ENCODE measurements at regions not wholly inside any gene's neighbourhood (a gene's known extent, or its start where the extent isn't known, plus 50 kb on each side); places are given as distances from the start of the nearest gene placed in this dataset.
"Not testable (repeated sequence)": the region's sequence is repeated elsewhere in the genome, so short reads cannot be mapped to it uniquely, and the experiment has no call there.

DNA sequence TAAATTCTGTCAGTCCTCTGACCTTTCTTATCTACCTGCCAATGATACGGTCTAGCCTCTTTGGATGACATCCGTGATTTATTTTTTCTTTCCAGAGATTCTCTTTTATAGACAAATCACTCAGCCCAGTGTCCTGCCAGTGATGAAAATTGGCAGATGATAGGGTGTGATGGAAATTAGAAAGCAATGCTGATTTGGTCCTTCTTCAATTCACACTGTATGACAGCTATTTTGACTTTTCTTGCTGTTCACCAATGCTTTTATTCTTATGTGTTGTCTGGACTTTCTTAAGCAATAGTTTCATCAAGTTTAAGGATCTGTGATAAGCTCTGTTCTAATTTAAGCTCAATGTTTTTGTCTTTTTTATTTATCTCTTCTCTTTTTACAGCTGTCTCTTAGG is 63.6 kb upstream of the TPTE start:
- DNase-seq; intact Hi-C loops (cut with DNase I, micrococcal nuclease); ATAC-seq: not testable (repeated sequence)

DNA sequence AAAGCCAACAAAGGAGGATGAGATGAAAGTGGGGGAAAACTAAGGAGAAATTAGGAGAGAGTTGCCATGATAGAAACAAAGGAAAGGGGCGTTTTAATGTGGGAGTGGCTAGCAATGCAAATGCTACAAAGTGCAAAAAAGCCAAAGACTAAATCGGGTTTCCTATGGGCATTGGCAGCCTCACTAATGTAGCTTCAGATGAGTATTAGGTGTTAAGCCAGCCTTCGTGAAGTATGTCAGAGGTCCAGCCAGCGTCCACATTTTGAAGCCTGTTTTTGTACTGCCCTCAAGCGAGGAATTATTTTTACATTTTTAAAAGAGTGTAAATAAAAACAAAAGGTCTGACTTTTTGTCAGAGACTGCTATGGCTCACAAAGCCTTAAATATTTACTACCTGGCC is 60.4 kb upstream of the TPTE start:
- DNase-seq; ATAC-seq; intact Hi-C loops (cut with DNase I, micrococcal nuclease): not testable (repeated sequence)

DNA sequence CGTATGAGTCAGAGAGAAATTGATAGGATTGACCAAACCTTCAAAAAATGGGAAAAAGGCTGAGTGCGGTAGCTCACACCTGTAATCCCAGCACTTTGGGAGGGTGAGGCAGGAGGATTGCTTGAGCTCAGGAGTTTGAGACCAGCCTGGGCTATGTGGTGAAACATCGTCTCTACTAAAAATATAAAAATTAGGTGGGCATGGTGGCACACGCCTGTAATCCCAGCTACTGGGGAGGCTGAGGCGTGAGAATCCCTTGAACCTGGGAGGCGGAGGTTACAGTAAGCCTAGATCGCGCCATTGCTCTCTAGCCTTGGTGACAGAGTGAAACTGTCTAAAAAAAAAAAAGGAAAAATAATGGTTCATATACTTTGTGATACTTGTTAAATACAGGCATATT is 59.9 kb upstream of the TPTE start:
- ATAC-seq; intact Hi-C loops (cut with DNase I, micrococcal nuclease); DNase-seq: not testable (repeated sequence)

- no peak for ATAC-seq
- no peak for DNase-seq
- intact Hi-C loops (cut with DNase I, micrococcal nuclease): no loop called here
Observed at GRCh38 chr21:10463156-10463555, 58.2 kb upstream of the TPTE start.

DNA sequence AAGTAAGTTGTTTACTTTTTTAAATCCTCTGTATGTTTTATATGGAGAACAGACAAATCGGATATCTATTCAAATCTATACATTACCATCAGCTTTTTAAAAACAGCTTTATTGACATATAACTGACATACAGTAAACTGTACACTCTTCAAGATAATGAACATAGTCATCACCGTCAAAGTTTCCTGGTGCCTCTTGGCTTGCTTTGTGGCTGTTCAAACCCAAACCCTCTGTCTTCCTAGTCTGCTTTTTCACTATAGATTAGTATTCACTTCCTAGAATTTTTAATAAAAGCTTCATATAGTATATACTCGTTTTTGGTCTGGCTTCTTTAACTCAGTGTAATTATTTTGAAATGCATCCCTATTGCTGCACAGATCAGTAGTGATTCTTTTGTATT is 56.4 kb upstream of the TPTE start:
- intact Hi-C loops (cut with DNase I, micrococcal nuclease): no loop called here
- DNase-seq (no peak), ATAC-seq (no peak)

DNA sequence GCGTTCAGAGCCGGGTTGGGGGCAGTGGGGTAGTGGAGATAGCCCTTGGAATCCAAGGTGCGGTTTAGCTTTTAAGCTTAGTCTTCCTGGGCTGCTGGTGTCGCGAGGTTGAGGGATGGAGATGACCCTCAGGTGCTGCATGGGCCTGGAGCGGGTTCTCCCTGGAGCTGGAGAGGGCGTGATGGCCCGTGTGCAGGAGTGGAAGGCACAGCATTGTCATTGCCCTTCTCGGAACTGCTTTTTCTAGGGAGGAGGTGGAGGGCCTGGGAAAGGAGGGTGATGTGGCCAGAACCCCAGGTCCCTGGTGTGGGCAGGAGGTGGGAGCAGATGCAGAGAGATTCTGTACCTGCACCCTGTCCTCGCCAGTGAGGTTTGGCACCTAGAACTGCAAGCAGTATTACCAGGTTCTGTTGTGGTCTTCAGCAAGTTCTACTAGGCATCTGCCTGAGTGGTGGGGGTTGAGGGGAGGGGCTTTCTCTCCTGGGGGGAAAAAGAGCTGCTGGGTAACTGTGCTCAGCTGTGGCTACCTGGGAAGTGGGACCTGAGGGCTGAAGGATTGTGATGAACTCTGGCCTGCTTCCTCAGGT is 55.8 kb upstream of the TPTE start:
- not testable (repeated sequence) for DNase-seq

GRCh38 chr21:10466200-10466599 is 55.2 kb upstream of the TPTE start:
- intact Hi-C loops (cut with DNase I, micrococcal nuclease): no loop called here
- ATAC-seq (no peak), DNase-seq (no peak)

More for the DNA sequence above, 55.8 kb upstream of the TPTE start:
- intact Hi-C loops (cut with DNase I, micrococcal nuclease): not testable (repeated sequence)
- ATAC-seq: peak; percentile 25
